K562 (cell line): ENCODE measurements at regions not wholly inside any gene's neighbourhood (a gene's known extent, or its start where the extent isn't known, plus 50 kb on each side); places are given as distances from the start of the nearest gene placed in this dataset.

Experiments used
- ARID2 ChIP-seq: fragments of 450-650 bp; IDR thresholded peaks from 2 replicates; pipeline ENCODE4 v1.6.1; 2017; ENCODE audit warnings: antibody characterized with exemption, mild to moderate bottlenecking
- BRF1 ChIP-seq: IDR thresholded peaks from 3 replicates; pipeline ENCODE4 v1.6.1; 2011; ENCODE audit warnings: borderline replicate concordance, mild to moderate bottlenecking; ENCODE audit not compliant: insufficient read length; ENCODE audit errors: extremely low read depth
- CEBPG ChIP-seq, 3 experiments: fragments of 200-800 bp in 1 of 3; sonication (Bioruptor generic) in 1 of 3; sonication (generic) in 1 of 3; formaldehyde crosslinking in 1 of 3; IDR thresholded peaks in 2 of 3; conservative IDR thresholded peaks in 1 of 3; 2 replicates each; pipeline versions ENCODE4 v1.6.1 to v1.8.0; 2016 to 2022; ENCODE audit warnings: missing compliant biosample characterization in 2 of 3, missing genetic modification characterization in 2 of 3, mild to moderate bottlenecking in 1 of 3, missing genetic modification reagents in 1 of 3
- CHCHD3 ChIP-seq: fragments of 250-450 bp; sonication (Bioruptor Pico); IDR thresholded peaks from 2 replicates; pipeline ENCODE4 v2.1.2; 2022; ENCODE audit warnings: mild to moderate bottlenecking
- CREB1 ChIP-seq, 2 experiments: sonication (generic) in 1 of 2; formaldehyde crosslinking in 1 of 2; IDR thresholded peaks; 2 replicates each; pipeline versions ENCODE4 v1.6.1 to v1.8.0; 2012 to 2022; ENCODE audit warnings: inconsistent platforms in 1 of 2, mild to moderate bottlenecking in 1 of 2, missing genetic modification reagents in 1 of 2, moderate library complexity in 1 of 2
- EZH2 ChIP-seq: IDR thresholded peaks from 2 replicates; pipeline ENCODE4 v1.6.1; 2012; ENCODE audit warnings: low read depth, mild to moderate bottlenecking, inconsistent platforms, low read length, borderline replicate concordance
- HNRNPL ChIP-seq: fragments of 200-400 bp; formaldehyde crosslinking; IDR thresholded peaks from 2 replicates; pipeline ENCODE4 v1.6.1; 2017; ENCODE audit warnings: low read depth, mild to moderate bottlenecking, low read length
- IRF2 ChIP-seq: sonication (generic); formaldehyde crosslinking; IDR thresholded peaks from 2 replicates; pipeline ENCODE4 v1.8.1; 2022; ENCODE audit warnings: mild to moderate bottlenecking, missing genetic modification reagents
- LCOR ChIP-seq: sonication (generic); formaldehyde crosslinking; IDR thresholded peaks from 2 replicates; pipeline ENCODE4 v1.8.0; 2022; ENCODE audit warnings: mild to moderate bottlenecking, missing genetic modification reagents
- NFATC3 ChIP-seq: fragments of 450-650 bp; IDR thresholded peaks from 2 replicates; pipeline ENCODE4 v1.6.1; 2017; ENCODE audit warnings: mild to moderate bottlenecking
- NFE2 ChIP-seq: IDR thresholded peaks from 2 replicates; pipeline ENCODE4 v1.6.1; 2014; ENCODE audit warnings: antibody characterized with exemption, low read depth
- NFE2L1 ChIP-seq: fragments of 450-650 bp; IDR thresholded peaks from 2 replicates; pipeline ENCODE4 v1.6.1; 2016; ENCODE audit warnings: missing genetic modification characterization, low read depth, mild to moderate bottlenecking, missing compliant biosample characterization, moderate library complexity, borderline replicate concordance
- POLR2H ChIP-seq: IDR thresholded peaks from 2 replicates; pipeline ENCODE4 v1.6.1; 2016; ENCODE audit warnings: missing genetic modification characterization, low read depth, mild to moderate bottlenecking, control low read depth, missing compliant biosample characterization, moderate library complexity
- POLR3G ChIP-seq: IDR thresholded peaks from 2 replicates; pipeline ENCODE4 v1.6.1; 2011; ENCODE audit not compliant: insufficient read length, insufficient replicate concordance; ENCODE audit errors: extremely low read depth
- PRMT5 ChIP-seq: sonication (generic); formaldehyde crosslinking; IDR thresholded peaks from 2 replicates; pipeline ENCODE4 v1.5.0; 2020; ENCODE audit warnings: missing genetic modification reagents
- RBBP5 ChIP-seq: fragments of 200-600 bp; sonication (generic); IDR thresholded peaks from 2 replicates; pipeline ENCODE4 v1.6.1; 2012; ENCODE audit warnings: borderline replicate concordance, mild to moderate bottlenecking, low read length, control low read depth, inconsistent platforms; ENCODE audit not compliant: insufficient read depth, poor library complexity, severe bottlenecking
- TAF1 ChIP-seq: IDR thresholded peaks from 2 replicates; pipeline ENCODE4 v1.6.1; 2011; ENCODE audit warnings: mild to moderate bottlenecking, low read length, moderate library complexity; ENCODE audit not compliant: insufficient read depth, control insufficient read depth, severe bottlenecking; ENCODE audit errors: extremely low read depth
- ZKSCAN8 ChIP-seq: fragments of 200-800 bp; sonication (Bioruptor generic); IDR thresholded peaks from 2 replicates; pipeline ENCODE4 v1.6.1; 2016; ENCODE audit warnings: missing genetic modification characterization, missing compliant biosample characterization
- ZNF75A ChIP-seq: fragments of 450-650 bp; formaldehyde crosslinking; IDR thresholded peaks from 2 replicates; pipeline ENCODE4 v1.4.0; 2020; ENCODE audit warnings: mild to moderate bottlenecking
- ZNF778 ChIP-seq: fragments of 450-650 bp; formaldehyde crosslinking; IDR thresholded peaks from 2 replicates; pipeline ENCODE4 v1.4.0; 2020; ENCODE audit warnings: mild to moderate bottlenecking, moderate library complexity
- TF ChIP-seq, protein P1 (sequence below): fragments of 150-350 bp; IDR thresholded peaks from 2 replicates; pipeline ENCODE4 v1.6.1; 2014; ENCODE audit warnings: low read depth, mild to moderate bottlenecking, low read length, borderline replicate concordance
- TF ChIP-seq, protein P2 (sequence below): fragments of 250-450 bp; sonication (Bioruptor Pico); IDR thresholded peaks from 2 replicates; pipeline ENCODE4 v1.8.0; 2021; ENCODE audit warnings: moderate library complexity, mild to moderate bottlenecking, inconsistent platforms
- TF ChIP-seq, protein P3 (sequence below): sonication (generic); formaldehyde crosslinking; IDR thresholded peaks from 2 replicates; pipeline ENCODE4 v1.8.0; 2022; ENCODE audit warnings: mild to moderate bottlenecking, missing genetic modification reagents

DNA sequence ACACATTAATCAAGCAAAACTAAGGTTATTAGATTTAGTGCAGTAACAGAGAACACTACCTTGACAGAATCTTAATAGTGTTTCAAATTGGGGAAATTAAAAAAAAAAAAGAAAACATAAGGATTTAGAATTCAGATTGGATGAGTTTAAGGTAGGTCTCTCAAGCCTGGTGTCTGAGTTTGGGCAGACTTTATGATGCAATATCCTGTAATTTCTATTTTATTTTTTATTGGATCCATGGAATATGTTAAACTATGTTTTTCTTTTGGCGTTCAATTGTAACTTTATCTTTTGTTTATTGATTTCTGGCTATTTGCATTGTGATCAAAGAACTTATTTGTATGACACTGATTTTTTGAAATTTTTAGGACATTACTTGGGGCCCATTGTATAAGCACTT lies 394.1 kb upstream of the NETO1 start (continued):
- no peak for TF ChIP-seq POLR3G
- no peak for TF ChIP-seq TAF1
- TF ChIP-seq LCOR, result no peak
- TF ChIP-seq CEBPG (CRISPR knock-in tag; IDR thresholded peaks at IDR 0.05), result no peak; the same call in 1 of the 2 replicates
- peak; percentile 88 to 94 for TF ChIP-seq CEBPG (tag; conservative IDR thresholded peaks at IDR 0.05 in 1 of 2, IDR thresholded peaks at IDR 0.05 in 1 of 2)
- no peak for TF ChIP-seq IRF2 (CRISPR knock-in tag)
- TF ChIP-seq CHCHD3 (CRISPR knock-in tag), result no peak
- TF ChIP-seq POLR2H (tag), result no peak
- TF ChIP-seq, protein P1, sequence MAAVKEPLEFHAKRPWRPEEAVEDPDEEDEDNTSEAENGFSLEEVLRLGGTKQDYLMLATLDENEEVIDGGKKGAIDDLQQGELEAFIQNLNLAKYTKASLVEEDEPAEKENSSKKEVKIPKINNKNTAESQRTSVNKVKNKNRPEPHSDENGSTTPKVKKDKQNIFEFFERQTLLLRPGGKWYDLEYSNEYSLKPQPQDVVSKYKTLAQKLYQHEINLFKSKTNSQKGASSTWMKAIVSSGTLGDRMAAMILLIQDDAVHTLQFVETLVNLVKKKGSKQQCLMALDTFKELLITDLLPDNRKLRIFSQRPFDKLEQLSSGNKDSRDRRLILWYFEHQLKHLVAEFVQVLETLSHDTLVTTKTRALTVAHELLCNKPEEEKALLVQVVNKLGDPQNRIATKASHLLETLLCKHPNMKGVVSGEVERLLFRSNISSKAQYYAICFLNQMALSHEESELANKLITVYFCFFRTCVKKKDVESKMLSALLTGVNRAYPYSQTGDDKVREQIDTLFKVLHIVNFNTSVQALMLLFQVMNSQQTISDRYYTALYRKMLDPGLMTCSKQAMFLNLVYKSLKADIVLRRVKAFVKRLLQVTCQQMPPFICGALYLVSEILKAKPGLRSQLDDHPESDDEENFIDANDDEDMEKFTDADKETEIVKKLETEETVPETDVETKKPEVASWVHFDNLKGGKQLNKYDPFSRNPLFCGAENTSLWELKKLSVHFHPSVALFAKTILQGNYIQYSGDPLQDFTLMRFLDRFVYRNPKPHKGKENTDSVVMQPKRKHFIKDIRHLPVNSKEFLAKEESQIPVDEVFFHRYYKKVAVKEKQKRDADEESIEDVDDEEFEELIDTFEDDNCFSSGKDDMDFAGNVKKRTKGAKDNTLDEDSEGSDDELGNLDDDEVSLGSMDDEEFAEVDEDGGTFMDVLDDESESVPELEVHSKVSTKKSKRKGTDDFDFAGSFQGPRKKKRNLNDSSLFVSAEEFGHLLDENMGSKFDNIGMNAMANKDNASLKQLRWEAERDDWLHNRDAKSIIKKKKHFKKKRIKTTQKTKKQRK, result no peak
- no peak for TF ChIP-seq NFE2
- TF ChIP-seq ZNF778 (CRISPR knock-in tag), result no peak
- no peak for TF ChIP-seq CREB1 (IDR thresholded peaks at IDR 0.05)
- TF ChIP-seq CREB1 (CRISPR knock-in tag; IDR thresholded peaks at IDR 0.05), result no peak
- no peak for TF ChIP-seq ZKSCAN8
- TF ChIP-seq HNRNPL, result no peak
- no peak for TF ChIP-seq NFE2L1 (tag)
- TF ChIP-seq PRMT5 (CRISPR knock-in tag), result no peak
- no peak for TF ChIP-seq BRF1
- no peak for TF ChIP-seq EZH2
- TF ChIP-seq, protein P2, sequence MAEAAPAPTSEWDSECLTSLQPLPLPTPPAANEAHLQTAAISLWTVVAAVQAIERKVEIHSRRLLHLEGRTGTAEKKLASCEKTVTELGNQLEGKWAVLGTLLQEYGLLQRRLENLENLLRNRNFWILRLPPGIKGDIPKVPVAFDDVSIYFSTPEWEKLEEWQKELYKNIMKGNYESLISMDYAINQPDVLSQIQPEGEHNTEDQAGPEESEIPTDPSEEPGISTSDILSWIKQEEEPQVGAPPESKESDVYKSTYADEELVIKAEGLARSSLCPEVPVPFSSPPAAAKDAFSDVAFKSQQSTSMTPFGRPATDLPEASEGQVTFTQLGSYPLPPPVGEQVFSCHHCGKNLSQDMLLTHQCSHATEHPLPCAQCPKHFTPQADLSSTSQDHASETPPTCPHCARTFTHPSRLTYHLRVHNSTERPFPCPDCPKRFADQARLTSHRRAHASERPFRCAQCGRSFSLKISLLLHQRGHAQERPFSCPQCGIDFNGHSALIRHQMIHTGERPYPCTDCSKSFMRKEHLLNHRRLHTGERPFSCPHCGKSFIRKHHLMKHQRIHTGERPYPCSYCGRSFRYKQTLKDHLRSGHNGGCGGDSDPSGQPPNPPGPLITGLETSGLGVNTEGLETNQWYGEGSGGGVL (CRISPR knock-in tag), result no peak
- TF ChIP-seq RBBP5, result no peak
- TF ChIP-seq NFATC3, result no peak
- TF ChIP-seq, protein P3, sequence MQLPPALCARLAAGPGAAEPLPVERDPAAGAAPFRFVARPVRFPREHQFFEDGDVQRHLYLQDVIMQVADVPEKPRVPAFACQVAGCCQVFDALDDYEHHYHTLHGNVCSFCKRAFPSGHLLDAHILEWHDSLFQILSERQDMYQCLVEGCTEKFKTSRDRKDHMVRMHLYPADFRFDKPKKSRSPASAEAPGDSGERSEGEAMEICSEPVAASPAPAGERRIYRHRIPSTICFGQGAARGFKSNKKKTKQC (CRISPR knock-in tag), result no peak
- TF ChIP-seq ZNF75A (CRISPR knock-in tag), result no peak
- TF ChIP-seq ARID2, result no peak
